ENCODE measurements at regions not wholly inside any gene's neighbourhood (a gene's known extent, or its start where the extent isn't known, plus 50 kb on each side); places are given as distances from the start of the nearest gene placed in this dataset.

DNA sequence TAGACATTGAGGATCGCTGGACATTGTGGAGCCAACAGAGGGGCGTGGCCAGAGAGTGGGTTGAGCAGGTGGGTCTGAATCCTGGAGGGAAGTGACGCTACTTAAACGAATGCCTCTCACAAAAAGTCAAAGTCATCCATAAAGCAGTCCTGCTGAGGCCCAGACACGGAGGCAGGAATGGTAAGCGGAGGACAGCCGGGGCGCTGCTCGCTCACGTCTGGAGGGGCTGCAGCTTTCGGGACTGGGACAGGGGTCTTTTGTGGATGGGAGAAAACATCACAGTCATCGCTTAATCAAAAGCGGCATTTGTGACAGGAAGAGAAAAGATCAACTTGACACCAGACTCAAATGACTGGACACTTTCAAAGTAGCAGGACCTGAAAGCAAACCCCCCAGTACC is 88.4 kb downstream of the PTGR3 start:
- intact Hi-C loops (cut with micrococcal nuclease; ENCODE audit: unreplicated experiment) (no loop called here), in situ Hi-C loops (cut with HindIII; ENCODE audit: low pct_unique_long_range_greater_than_20kb, low sequenced_read_pairs) (no loop called here)
- BruUV-seq (replicated peaks): no TSS peak
- ATAC-seq: no peak
- ChIA-PET CTCF (no interaction called here), POLR2A (no interaction called here)
- H3K4me3 ChIP-seq (ENCODE audit: low read depth in 2 of 2, low read length in 2 of 2): no peak overlapping the region
- TF ChIP-seq SIN3A (IDR thresholded peaks at IDR 0.05; ENCODE audit: borderline replicate concordance, insufficient read depth, low read depth, low read length) (no peak), TCF7L2 (IDR thresholded peaks at IDR 0.05; ENCODE audit: low read depth, low read length) (no peak)
- no peak for DNase-seq (ENCODE audit: low read depth, low spot score)
- no peaks in the 10 kb centered on the region for H3K36me3 ChIP-seq (ENCODE audit: control insufficient read depth, insufficient read depth, low read length)
- H3K27me3 ChIP-seq (ENCODE audit: control insufficient read depth, insufficient read depth, low read length): no peaks in the 10 kb centered on the region
- no peaks in the 10 kb centered on the region for H3K4me1 ChIP-seq (ENCODE audit: control insufficient read depth, insufficient read depth, low read length)
- no peaks in the 10 kb centered on the region for H3K9me3 ChIP-seq (ENCODE audit: control insufficient read depth, insufficient read depth, low read depth, low read length)
- no peak overlapping the region for H3K27ac ChIP-seq (ENCODE audit: low read length)

DNA sequence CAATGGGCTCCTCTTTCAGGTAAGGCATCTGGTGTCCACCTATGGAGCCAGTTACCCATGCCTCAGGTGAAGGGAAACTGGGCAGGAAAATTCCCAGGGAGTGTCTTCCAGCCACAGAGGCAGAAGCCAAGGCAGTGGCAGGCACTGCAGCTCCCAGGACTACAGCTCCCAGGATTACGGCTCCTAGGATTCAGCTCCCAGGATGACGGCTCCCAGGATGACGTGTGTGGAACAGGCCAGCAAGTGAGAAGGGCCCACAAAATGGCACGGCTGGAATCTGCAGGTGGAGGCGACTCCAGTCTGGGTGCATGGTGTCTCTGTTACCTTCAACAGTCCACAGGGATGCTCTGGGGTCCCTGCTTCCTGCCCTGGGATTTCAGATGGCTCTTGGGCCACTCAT is 92.1 kb downstream of the PTGR3 start:
- Histone ChIP-seq H3K9me3 (ENCODE audit: control insufficient read depth, insufficient read depth, low read depth, low read length) (no peaks in the 10 kb centered on the region), H3K4me1 (ENCODE audit: control insufficient read depth, insufficient read depth, low read length) (no peaks in the 10 kb centered on the region), H3K36me3 (ENCODE audit: control insufficient read depth, insufficient read depth, low read length) (no peaks in the 10 kb centered on the region), H3K27ac (ENCODE audit: low read length) (no peak overlapping the region), H3K27me3 (ENCODE audit: control insufficient read depth, insufficient read depth, low read length) (no peaks in the 10 kb centered on the region), H3K4me3 (ENCODE audit: low read depth in 2 of 2, low read length in 2 of 2) (no peak overlapping the region)
- DNase-seq (ENCODE audit: low read depth, low spot score) (no peak), ATAC-seq (no peak)
- CTCF ChIA-PET: no interaction called here
- no TSS peak for BruUV-seq (replicated peaks)
- TF ChIP-seq CTCF (IDR thresholded peaks at IDR 0.05) (no peak), SIN3A (IDR thresholded peaks at IDR 0.05; ENCODE audit: borderline replicate concordance, insufficient read depth, low read depth, low read length) (no peak), POLR2AphosphoS5 (IDR thresholded peaks at IDR 0.05; ENCODE audit: low read depth, low read length) (no peak), TCF7L2 (IDR thresholded peaks at IDR 0.05; ENCODE audit: low read depth, low read length) (no peak)
- TF ChIP-seq, protein P1, sequence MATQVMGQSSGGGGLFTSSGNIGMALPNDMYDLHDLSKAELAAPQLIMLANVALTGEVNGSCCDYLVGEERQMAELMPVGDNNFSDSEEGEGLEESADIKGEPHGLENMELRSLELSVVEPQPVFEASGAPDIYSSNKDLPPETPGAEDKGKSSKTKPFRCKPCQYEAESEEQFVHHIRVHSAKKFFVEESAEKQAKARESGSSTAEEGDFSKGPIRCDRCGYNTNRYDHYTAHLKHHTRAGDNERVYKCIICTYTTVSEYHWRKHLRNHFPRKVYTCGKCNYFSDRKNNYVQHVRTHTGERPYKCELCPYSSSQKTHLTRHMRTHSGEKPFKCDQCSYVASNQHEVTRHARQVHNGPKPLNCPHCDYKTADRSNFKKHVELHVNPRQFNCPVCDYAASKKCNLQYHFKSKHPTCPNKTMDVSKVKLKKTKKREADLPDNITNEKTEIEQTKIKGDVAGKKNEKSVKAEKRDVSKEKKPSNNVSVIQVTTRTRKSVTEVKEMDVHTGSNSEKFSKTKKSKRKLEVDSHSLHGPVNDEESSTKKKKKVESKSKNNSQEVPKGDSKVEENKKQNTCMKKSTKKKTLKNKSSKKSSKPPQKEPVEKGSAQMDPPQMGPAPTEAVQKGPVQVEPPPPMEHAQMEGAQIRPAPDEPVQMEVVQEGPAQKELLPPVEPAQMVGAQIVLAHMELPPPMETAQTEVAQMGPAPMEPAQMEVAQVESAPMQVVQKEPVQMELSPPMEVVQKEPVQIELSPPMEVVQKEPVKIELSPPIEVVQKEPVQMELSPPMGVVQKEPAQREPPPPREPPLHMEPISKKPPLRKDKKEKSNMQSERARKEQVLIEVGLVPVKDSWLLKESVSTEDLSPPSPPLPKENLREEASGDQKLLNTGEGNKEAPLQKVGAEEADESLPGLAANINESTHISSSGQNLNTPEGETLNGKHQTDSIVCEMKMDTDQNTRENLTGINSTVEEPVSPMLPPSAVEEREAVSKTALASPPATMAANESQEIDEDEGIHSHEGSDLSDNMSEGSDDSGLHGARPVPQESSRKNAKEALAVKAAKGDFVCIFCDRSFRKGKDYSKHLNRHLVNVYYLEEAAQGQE (IDR thresholded peaks at IDR 0.05; ENCODE audit: insufficient read depth in 1 of 2, low read depth in 2 of 2, low read length in 1 of 2): no peak
- in situ Hi-C loops (cut with HindIII; ENCODE audit: low pct_unique_long_range_greater_than_20kb, low sequenced_read_pairs) (no loop called here), intact Hi-C loops (cut with micrococcal nuclease; ENCODE audit: unreplicated experiment) (no loop called here)
- POLR2A ChIA-PET: interaction anchor here (0.7 kb wide), 1 partner anchor 69 kb away, joined by 3 read pairs; no protein-coding TSS in a partner anchor

GRCh38 chr18:75116165-75116564 is 92.8 kb downstream of the PTGR3 start:
- no TSS peak for BruUV-seq (replicated peaks)
- intact Hi-C loops (cut with micrococcal nuclease; ENCODE audit: unreplicated experiment): no loop called here
- ATAC-seq: no peak

More at GRCh38 chr18:75116165-75116564, 92.8 kb downstream of the PTGR3 start:
- no peaks in the 10 kb centered on the region for H3K9me3 ChIP-seq (ENCODE audit: control insufficient read depth, insufficient read depth, low read depth, low read length)
- ChIA-PET POLR2A (no interaction called here), CTCF (no interaction called here)
- TF ChIP-seq, protein P1 (IDR thresholded peaks at IDR 0.05; ENCODE audit: insufficient read depth in 1 of 2, low read depth in 2 of 2, low read length in 1 of 2): no peak
- TF ChIP-seq SIN3A (IDR thresholded peaks at IDR 0.05; ENCODE audit: borderline replicate concordance, insufficient read depth, low read depth, low read length): no peak
- no peak for TF ChIP-seq POLR2AphosphoS5 (IDR thresholded peaks at IDR 0.05; ENCODE audit: low read depth, low read length)
- TF ChIP-seq TCF7L2 (IDR thresholded peaks at IDR 0.05; ENCODE audit: low read depth, low read length): no peak
- TF ChIP-seq CTCF (IDR thresholded peaks at IDR 0.05): no peak
- H3K4me3 ChIP-seq (ENCODE audit: low read depth in 2 of 2, low read length in 2 of 2): no peak overlapping the region
- H3K36me3 ChIP-seq (ENCODE audit: control insufficient read depth, insufficient read depth, low read length): no peaks in the 10 kb centered on the region
- no peaks in the 10 kb centered on the region; the same call in 1 of the 2 replicates for H3K4me1 ChIP-seq (ENCODE audit: control insufficient read depth, insufficient read depth, low read length)
- no peaks in the 10 kb centered on the region for H3K27me3 ChIP-seq (ENCODE audit: control insufficient read depth, insufficient read depth, low read length)
- DNase-seq (ENCODE audit: low read depth, low spot score): no peak
- in situ Hi-C loops (cut with HindIII; ENCODE audit: low pct_unique_long_range_greater_than_20kb, low sequenced_read_pairs): no loop called here
- no peak overlapping the region for H3K27ac ChIP-seq (ENCODE audit: low read length)

Measured in Panc1 (cell line).